ENCODE measurements at regions not wholly inside any gene's neighbourhood (a gene's known extent, or its start where the extent isn't known, plus 50 kb on each side); places are given as distances from the start of the nearest gene placed in this dataset.

DNA sequence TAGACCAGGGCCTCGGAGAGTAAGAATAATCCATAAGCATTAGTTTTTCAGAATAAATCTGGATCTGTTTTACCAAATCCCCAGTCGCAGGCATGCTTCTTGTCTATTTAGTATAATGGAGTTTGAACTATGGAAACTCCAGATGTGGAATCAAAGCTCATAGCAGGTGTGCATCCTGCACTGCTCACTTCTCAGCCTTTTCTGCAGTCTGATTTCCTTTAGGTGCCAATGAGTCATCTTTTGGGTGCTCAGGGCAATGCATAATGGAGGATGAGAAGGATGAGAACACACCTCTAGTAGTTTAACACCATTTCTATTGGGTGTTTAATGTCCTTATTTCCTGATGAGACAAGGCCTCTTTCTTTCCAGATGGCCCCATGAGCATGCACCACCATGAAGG, 961.2 kb downstream of the TMEM121 start:
- DNase-seq (ENCODE audit: extremely low spot score in 2 of 2) = no peak
- Histone ChIP-seq H3K4me3 (no peak overlapping the region), H3K9me3 (no peaks in the 10 kb centered on the region), H3K36me3 (no peaks in the 10 kb centered on the region), H3K27ac (no peak overlapping the region), H3K4me1 (no peaks in the 10 kb centered on the region), H3K27me3 (no peaks in the 10 kb centered on the region)
- intact Hi-C loops (cut with DNase I) = no loop called here
- no peak for TF ChIP-seq POLR2A (IDR thresholded peaks at IDR 0.05)
- TF ChIP-seq, protein P1, sequence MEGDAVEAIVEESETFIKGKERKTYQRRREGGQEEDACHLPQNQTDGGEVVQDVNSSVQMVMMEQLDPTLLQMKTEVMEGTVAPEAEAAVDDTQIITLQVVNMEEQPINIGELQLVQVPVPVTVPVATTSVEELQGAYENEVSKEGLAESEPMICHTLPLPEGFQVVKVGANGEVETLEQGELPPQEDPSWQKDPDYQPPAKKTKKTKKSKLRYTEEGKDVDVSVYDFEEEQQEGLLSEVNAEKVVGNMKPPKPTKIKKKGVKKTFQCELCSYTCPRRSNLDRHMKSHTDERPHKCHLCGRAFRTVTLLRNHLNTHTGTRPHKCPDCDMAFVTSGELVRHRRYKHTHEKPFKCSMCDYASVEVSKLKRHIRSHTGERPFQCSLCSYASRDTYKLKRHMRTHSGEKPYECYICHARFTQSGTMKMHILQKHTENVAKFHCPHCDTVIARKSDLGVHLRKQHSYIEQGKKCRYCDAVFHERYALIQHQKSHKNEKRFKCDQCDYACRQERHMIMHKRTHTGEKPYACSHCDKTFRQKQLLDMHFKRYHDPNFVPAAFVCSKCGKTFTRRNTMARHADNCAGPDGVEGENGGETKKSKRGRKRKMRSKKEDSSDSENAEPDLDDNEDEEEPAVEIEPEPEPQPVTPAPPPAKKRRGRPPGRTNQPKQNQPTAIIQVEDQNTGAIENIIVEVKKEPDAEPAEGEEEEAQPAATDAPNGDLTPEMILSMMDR (IDR thresholded peaks at IDR 0.05) = no peak
- no peak for TF ChIP-seq POLR2AphosphoS5 (IDR thresholded peaks at IDR 0.05; ENCODE audit: insufficient read depth in 1 of 2, low read depth in 1 of 2)

DNA sequence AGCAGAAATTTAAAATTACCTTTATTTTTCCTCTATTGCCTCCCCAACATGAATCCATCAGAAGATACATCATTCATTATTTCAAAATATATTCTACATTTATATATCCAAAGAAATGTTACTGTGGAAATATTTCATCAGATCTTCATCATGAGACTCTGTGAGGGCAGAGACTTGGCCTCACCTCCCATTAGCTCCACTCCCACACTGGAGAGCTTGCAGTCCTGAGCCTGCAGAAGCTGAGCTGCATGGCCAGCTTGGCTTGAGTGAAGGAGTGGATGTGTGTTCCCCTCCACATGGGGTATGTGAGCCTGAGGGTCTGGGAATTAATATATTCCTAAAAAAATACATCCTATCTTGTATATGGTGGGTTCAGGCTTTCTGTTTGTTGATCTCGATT, 961.9 kb downstream of the TMEM121 start:
- TF ChIP-seq, protein P1 (IDR thresholded peaks at IDR 0.05) = no peak
- no peak for TF ChIP-seq POLR2A (IDR thresholded peaks at IDR 0.05)
- TF ChIP-seq POLR2AphosphoS5 (IDR thresholded peaks at IDR 0.05; ENCODE audit: insufficient read depth in 1 of 2, low read depth in 1 of 2) = no peak
- Histone ChIP-seq H3K9me3 (no peaks in the 10 kb centered on the region), H3K4me3 (no peak overlapping the region), H3K27me3 (no peaks in the 10 kb centered on the region), H3K27ac (no peak overlapping the region), H3K4me1 (no peaks in the 10 kb centered on the region), H3K36me3 (no peaks in the 10 kb centered on the region)
- intact Hi-C loops (cut with DNase I) = no loop called here
- no peak for DNase-seq (ENCODE audit: extremely low spot score in 2 of 2)

DNA sequence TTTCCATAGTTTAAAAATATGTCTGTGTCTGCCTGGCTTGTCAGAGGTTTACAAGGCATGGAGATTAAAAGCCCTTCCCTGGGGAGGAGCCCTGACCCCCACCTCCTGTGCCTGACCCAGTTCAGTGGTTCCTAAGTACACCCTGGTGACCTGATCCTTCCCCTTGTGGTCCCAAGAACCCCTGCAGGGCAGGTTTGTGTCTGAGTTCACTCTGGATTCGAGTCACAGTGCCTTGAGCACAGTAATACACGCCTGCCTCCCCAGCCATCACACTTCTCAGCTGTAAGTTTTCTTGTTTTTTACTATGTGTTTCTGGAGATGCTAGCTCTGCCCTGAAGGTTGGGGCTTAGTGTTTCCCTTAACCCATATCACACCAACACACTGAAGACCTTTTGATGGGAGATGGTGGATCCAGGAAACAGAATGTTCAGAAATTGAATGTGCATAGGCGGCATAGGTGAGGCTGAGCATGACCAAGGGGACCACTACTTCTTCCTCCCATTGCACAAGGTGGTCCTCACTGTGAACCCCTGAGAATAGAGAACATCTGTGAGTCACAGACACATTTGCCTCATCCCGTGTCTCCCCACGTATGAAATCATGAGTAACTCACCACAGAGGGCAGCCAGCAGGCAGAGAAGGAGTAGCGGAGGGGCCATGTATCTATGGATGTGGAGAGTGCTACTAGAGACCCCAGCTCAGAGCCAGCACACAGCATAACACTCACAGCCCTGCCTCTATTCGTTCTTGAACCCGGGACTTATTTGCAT, 962.9 kb downstream of the TMEM121 start:
- Histone ChIP-seq H3K4me3 (no peak overlapping the region), H3K36me3 (no peaks in the 10 kb centered on the region), H3K27ac (no peak overlapping the region), H3K9me3 (no peaks in the 10 kb centered on the region), H3K4me1 (no peaks in the 10 kb centered on the region), H3K27me3 (no peaks in the 10 kb centered on the region)
- no peak for DNase-seq (ENCODE audit: extremely low spot score in 2 of 2)
- intact Hi-C loops (cut with DNase I) = no loop called here
- TF ChIP-seq POLR2AphosphoS5 (IDR thresholded peaks at IDR 0.05; ENCODE audit: insufficient read depth in 1 of 2, low read depth in 1 of 2) (no peak), POLR2A (IDR thresholded peaks at IDR 0.05) (no peak)
- TF ChIP-seq, protein P1 (IDR thresholded peaks at IDR 0.05) = no peak

DNA sequence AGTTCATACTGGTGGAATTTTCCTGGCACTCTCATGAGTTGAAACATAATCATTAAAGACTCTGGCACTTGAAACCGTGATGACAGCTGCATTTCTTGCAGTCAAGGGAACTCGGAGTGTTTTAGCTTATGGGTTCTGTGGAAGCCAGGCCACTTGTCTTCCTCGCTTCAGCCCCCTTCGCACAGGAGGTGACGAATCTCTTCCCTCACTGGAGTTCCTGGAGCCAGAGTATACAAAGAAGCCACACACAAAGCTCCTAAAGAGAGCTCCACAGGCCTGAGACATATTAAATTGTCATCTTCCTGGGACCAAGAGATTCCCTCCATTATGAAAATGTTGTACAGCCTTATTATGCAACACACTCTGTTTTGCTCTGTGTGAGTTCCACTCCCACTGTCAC, 964.1 kb downstream of the TMEM121 start:
- Histone ChIP-seq H3K27ac (no peak overlapping the region), H3K4me1 (no peaks in the 10 kb centered on the region), H3K36me3 (no peaks in the 10 kb centered on the region), H3K4me3 (no peak overlapping the region), H3K27me3 (no peaks in the 10 kb centered on the region), H3K9me3 (no peaks in the 10 kb centered on the region)
- DNase-seq (ENCODE audit: extremely low spot score in 2 of 2) = no peak
- intact Hi-C loops (cut with DNase I) = no loop called here
- no peak for TF ChIP-seq POLR2AphosphoS5 (IDR thresholded peaks at IDR 0.05; ENCODE audit: insufficient read depth in 1 of 2, low read depth in 1 of 2)

DNA sequence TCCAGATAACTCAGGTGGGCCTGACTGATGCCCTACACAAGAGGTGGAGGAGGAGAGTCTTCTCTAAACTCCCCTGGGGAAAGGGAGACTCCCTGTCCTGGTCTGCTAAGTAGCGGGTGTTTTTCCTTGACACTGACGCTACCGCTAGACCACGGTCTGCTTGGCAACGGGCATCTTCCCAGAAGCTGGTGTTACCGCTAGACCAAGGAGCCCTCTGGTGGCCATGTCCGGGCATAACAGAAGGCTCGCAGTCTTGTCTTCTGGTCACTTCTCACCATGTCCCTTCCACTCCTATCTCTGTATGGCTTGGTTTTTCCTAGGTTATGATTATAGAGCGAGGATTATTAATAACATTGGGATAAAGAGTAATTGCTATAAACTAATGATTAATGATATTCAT, 965.5 kb downstream of the TMEM121 start:
- Histone ChIP-seq H3K36me3 (no peaks in the 10 kb centered on the region), H3K4me1 (no peaks in the 10 kb centered on the region), H3K27me3 (no peaks in the 10 kb centered on the region), H3K27ac (no peak overlapping the region), H3K9me3 (no peaks in the 10 kb centered on the region), H3K4me3 (no peak overlapping the region)
- DNase-seq (ENCODE audit: extremely low spot score in 2 of 2) = no peak
- intact Hi-C loops (cut with DNase I) = no loop called here
- TF ChIP-seq, protein P1 (IDR thresholded peaks at IDR 0.05) = no peak
- TF ChIP-seq POLR2AphosphoS5 (IDR thresholded peaks at IDR 0.05; ENCODE audit: insufficient read depth in 1 of 2, low read depth in 1 of 2) (no peak), POLR2A (IDR thresholded peaks at IDR 0.05) (no peak)
